GM12878 (cell line): ENCODE measurements at regions not wholly inside any gene's neighbourhood (a gene's known extent, or its start where the extent isn't known, plus 50 kb on each side); places are given as distances from the start of the nearest gene placed in this dataset.

ENCODE experiments used
- ATAC-seq: fragments of 200-7000 bp; cut with Tn5 transposase; 3 replicates; pipeline ENCODE4 v1.9.1; 2020; ENCODE audit warnings: mild to moderate bottlenecking, moderate library complexity
- BruUV-seq: library from RNA; stranded (reverse); fragments of 400-500 nt; replicated peaks from 2 replicates; lab custom pipeline; 2021; lab: Mats Ljungman, UMichigan
- CTCF ChIA-PET: fragments of 300-600 bp; sonication (Branson Sonifier 250); formaldehyde crosslinking; extraction: SDS; loops from one replicate; lab custom pipeline; 2021; ENCODE audit warnings: inconsistent platforms; lab: Yijun Ruan, JAX
- POLR2A ChIA-PET: fragments of 350-600 bp; formaldehyde crosslinking; extraction: SDS; loops from one replicate; lab custom pipeline; 2021; ENCODE audit warnings: inconsistent platforms; lab: Charles Lee
- RAD21 ChIA-PET: fragments of 300-600 bp; sonication (Branson Sonifier 250); formaldehyde crosslinking; loops from one replicate; lab custom pipeline; 2023; ENCODE audit warnings: antibody characterized with exemption; ENCODE audit not compliant: unreplicated experiment; lab: Charles Lee
- SMC1A ChIA-PET: fragments of 300-600 bp; sonication (Branson Sonifier 250); formaldehyde crosslinking; loops from one replicate; lab custom pipeline; 2023; ENCODE audit not compliant: unreplicated experiment, uncharacterized antibody; lab: Charles Lee
- DNase-seq: peaks from one replicate; pipeline ENCODE4 v3.0.0-alpha.2; 2011; ENCODE audit warnings: low read depth, low spot score
- FAIRE-seq: peaks from 3 replicates; lab custom pipeline; 2011; peaks lifted over from hg19 to GRCh38; lab: Jason Lieb, UNC
- H2AFZ ChIP-seq: 2 replicates; pipeline ENCODE4 v1.6.0; 2011; ENCODE audit warnings: low read depth, low read length, control low read depth; ENCODE audit not compliant: control insufficient read depth
- H3K27ac ChIP-seq: 2 replicates; pipeline ENCODE4 v1.5.1; 2011; ENCODE audit warnings: control low read depth; ENCODE audit not compliant: control insufficient read depth, insufficient read depth
- H3K27me3 ChIP-seq, 2 experiments: replicated peaks in 1 of 2; 2 replicates each; pipeline versions ENCODE4 v1.6.0 to v1.6.1; 2011; ENCODE audit warnings: low read length in 1 of 2; ENCODE audit not compliant: control insufficient read depth in 2 of 2, insufficient read depth in 2 of 2
- H3K36me3 ChIP-seq, 2 experiments: 2 replicates each; pipeline ENCODE4 v1.5.1; 2011; ENCODE audit warnings: low read length in 1 of 2; ENCODE audit not compliant: control insufficient read depth in 2 of 2, insufficient read depth in 2 of 2
- H3K4me1 ChIP-seq: 2 replicates; pipeline ENCODE4 v1.6.1; 2011; ENCODE audit warnings: mild to moderate bottlenecking, low read length, moderate library complexity, mixed read lengths; ENCODE audit not compliant: control insufficient read depth, insufficient read depth
- H3K4me2 ChIP-seq: 2 replicates; pipeline ENCODE4 v1.6.0; 2011; ENCODE audit warnings: control low read depth; ENCODE audit not compliant: control insufficient read depth, insufficient read depth
- H3K4me3 ChIP-seq: fragments of 200-600 bp; sonication (generic); 2 replicates; pipeline ENCODE4 v1.5.1; 2016
- H3K79me2 ChIP-seq: 2 replicates; pipeline ENCODE4 v1.6.0; 2011; ENCODE audit warnings: low read length; ENCODE audit not compliant: control insufficient read depth, insufficient read depth
- H3K9ac ChIP-seq: 2 replicates; pipeline ENCODE4 v1.8.0; 2011; ENCODE audit warnings: low read length, control low read depth, mixed read lengths; ENCODE audit not compliant: control insufficient read depth, insufficient read depth
- H3K9me3 ChIP-seq: replicated peaks from 3 replicates; pipeline ENCODE4 v1.5.1; 2011; ENCODE audit warnings: mild to moderate bottlenecking, low read length; ENCODE audit not compliant: control insufficient read depth, insufficient read depth
- H4K20me1 ChIP-seq: 2 replicates; pipeline ENCODE4 v1.6.0; 2011; ENCODE audit not compliant: control insufficient read depth, insufficient read depth
- CBX3 ChIP-seq: fragments of 200-600 bp; sonication (generic); IDR thresholded peaks from 2 replicates; pipeline ENCODE4 v1.6.1; 2016; ENCODE audit warnings: low read depth, borderline replicate concordance
- CHD2 ChIP-seq: IDR thresholded peaks from 2 replicates; pipeline ENCODE4 v1.6.1; 2011; ENCODE audit warnings: low read depth, low read length, improper control_type of control experiment, borderline replicate concordance
- HDAC2 ChIP-seq: fragments of 200-600 bp; sonication (generic); IDR thresholded peaks from 2 replicates; pipeline ENCODE4 v1.6.1; 2017
- IRF5 ChIP-seq: fragments of 450-650 bp; IDR thresholded peaks from 2 replicates; pipeline ENCODE4 v1.6.1; 2017; ENCODE audit warnings: borderline replicate concordance
- JUNB ChIP-seq: IDR thresholded peaks from 2 replicates; pipeline ENCODE4 v1.6.1; 2016; ENCODE audit warnings: antibody characterized with exemption, mild to moderate bottlenecking
- MEF2B ChIP-seq: fragments of 450-650 bp; IDR thresholded peaks from 2 replicates; pipeline ENCODE4 v1.6.1; 2018; ENCODE audit warnings: mild to moderate bottlenecking, moderate library complexity; ENCODE audit not compliant: partially characterized antibody, poor library complexity, severe bottlenecking
- MXI1 ChIP-seq: fragments of 150-350 bp; IDR thresholded peaks from 2 replicates; pipeline ENCODE4 v1.6.1; 2011; ENCODE audit warnings: low read depth, mild to moderate bottlenecking, inconsistent platforms, low read length, improper control_type of control experiment
- NR2C1 ChIP-seq: fragments of 450-650 bp; IDR thresholded peaks from 2 replicates; pipeline ENCODE4 v1.6.1; 2017; ENCODE audit warnings: antibody characterized with exemption, mild to moderate bottlenecking, moderate library complexity
- RCOR1 ChIP-seq: conservative IDR thresholded peaks from 2 replicates; pipeline ENCODE4 v1.6.1; 2012; ENCODE audit warnings: low read depth, low read length, improper control_type of control experiment
- RUNX3 ChIP-seq: IDR thresholded peaks from 2 replicates; pipeline ENCODE4 v1.6.1; 2012; ENCODE audit warnings: low read length, inconsistent platforms
- SP1 ChIP-seq: IDR thresholded peaks from one replicate; pipeline ENCODE4 v1.6.1; 2011; ENCODE audit warnings: low read depth, low read length
- STAT1 ChIP-seq: fragments of 450-650 bp; conservative IDR thresholded peaks from 2 replicates; pipeline ENCODE4 v1.6.1; 2014; ENCODE audit warnings: antibody characterized with exemption, mild to moderate bottlenecking
- SUZ12 ChIP-seq: fragments of 200-600 bp; sonication (generic); IDR thresholded peaks from one replicate; pipeline ENCODE4 v1.6.1; 2018; ENCODE audit warnings: antibody characterized with exemption, mild to moderate bottlenecking; ENCODE audit not compliant: unreplicated experiment
- TBL1XR1 ChIP-seq: IDR thresholded peaks from 2 replicates; pipeline ENCODE4 v1.6.1; 2012; ENCODE audit warnings: low read depth, low read length, improper control_type of control experiment
- USF2 ChIP-seq: IDR thresholded peaks from 2 replicates; pipeline ENCODE4 v1.6.1; 2011; ENCODE audit warnings: low read depth, low read length, improper control_type of control experiment, borderline replicate concordance
- WGBS: methylation state at CpG from one replicate; pipeline ENCODE4 v1.1.6; 2016; ENCODE audit warnings: low lambda C conversion rate; ENCODE audit not compliant: insufficient replicate concordance, insufficient coverage; ENCODE audit errors: missing lambda C conversion rate; 5-methylcytosine and 5-hydroxymethylcytosine counted together
- in situ Hi-C: fragments of 300-500 bp; cut with MboI; formaldehyde crosslinking; loops from 9 replicates; pipeline ENCODE4 v1.14.3; 2018; ENCODE audit warnings: mixed read lengths
- intact Hi-C: fragments of 100-400 bp; cut with micrococcal nuclease; formaldehyde crosslinking; loops from one replicate; pipeline ENCODE4 v1.14.2; 2022; ENCODE audit not compliant: unreplicated experiment

DNA sequence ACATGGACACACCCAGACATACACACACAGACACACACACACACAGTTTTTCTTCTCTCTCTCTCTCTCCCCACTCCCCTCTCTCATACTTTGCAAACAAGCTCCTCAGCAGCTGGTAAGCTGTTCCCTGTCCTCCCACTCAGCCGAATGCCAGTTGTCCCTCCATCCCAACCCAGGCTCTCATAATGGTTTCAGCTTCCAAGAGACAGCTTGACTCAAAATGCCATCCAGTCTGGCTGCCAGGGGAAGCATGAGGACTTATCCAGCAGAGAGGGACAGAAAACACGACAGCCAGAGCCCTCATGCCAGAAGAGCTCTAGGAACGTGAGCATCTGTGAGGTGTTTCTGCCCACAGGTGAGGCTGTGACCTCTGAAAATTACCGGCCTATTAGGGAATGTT lies 112.6 kb upstream of the SPDL1 start:
- DNase-seq = no peak
- H3K9me3 ChIP-seq = no peaks in the 10 kb centered on the region
- TF ChIP-seq IRF5 (no peak), RUNX3 (no peak), SP1 (no peak), MEF2B (no peak), STAT1 (no peak), USF2 (no peak), SUZ12 (no peak), HDAC2 (no peak), CBX3 (no peak), TBL1XR1 (no peak), JUNB (no peak), MXI1 (no peak), CHD2 (no peak), RCOR1 (no peak), NR2C1 (no peak)
- ATAC-seq = no peak
- H2AFZ ChIP-seq = no peak overlapping the region
- in situ Hi-C loops = no loop called here
- 23% methylated on average over 4 of the region's 4 CpGs for WGBS
- no peak overlapping the region for H3K4me2 ChIP-seq
- no peaks in the 10 kb centered on the region for H3K36me3 ChIP-seq
- H4K20me1 ChIP-seq = no peaks in the 10 kb centered on the region
- intact Hi-C loops = no loop called here
- no peak overlapping the region for H3K9ac ChIP-seq
- RAD21 ChIA-PET = no interaction called here
- H3K79me2 ChIP-seq = no peaks in the 10 kb centered on the region
- SMC1A ChIA-PET = interaction anchor here (1.0 to 1.1 kb wide), 2 partner anchors 11 to 33 kb away, joined by 3 read pairs; no protein-coding TSS in a partner anchor
- H3K27me3 ChIP-seq = no peaks in the 10 kb centered on the region; a peak in 1 of 4 replicates
- no TSS peak for BruUV-seq
- no peak overlapping the region for H3K27ac ChIP-seq
- CTCF ChIA-PET = no interaction called here
- FAIRE-seq = no peak
- H3K4me3 ChIP-seq = no peak overlapping the region
- POLR2A ChIA-PET = no interaction called here
- no peaks in the 10 kb centered on the region for H3K4me1 ChIP-seq
